ENCODE measurements at regions not wholly inside any gene's neighbourhood (a gene's known extent, or its start where the extent isn't known, plus 50 kb on each side); places are given as distances from the start of the nearest gene placed in this dataset.

DNA sequence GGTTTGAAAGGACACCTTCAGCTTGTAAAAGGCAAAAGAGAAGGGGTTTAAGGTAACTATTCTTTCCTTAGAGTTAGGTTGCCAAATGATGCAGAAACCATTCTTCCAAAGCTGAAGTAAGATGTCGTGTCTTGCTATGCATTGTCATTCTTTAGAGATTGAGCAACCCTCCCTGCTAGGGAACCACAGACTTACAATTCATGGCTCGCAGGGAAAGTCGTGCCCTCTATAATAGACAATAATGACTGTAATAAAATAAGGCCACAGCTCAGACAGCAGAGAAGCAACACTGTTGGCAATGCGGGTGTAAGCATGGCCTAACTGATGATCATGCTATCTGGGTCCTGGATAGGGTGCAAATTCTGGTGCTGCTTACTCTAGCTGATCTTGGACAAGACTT lies 129.6 kb upstream of the CDH13 start:
- Histone ChIP-seq H3K4me3 (ENCODE audit: control insufficient read depth in 1 of 7, extremely low read depth in 1 of 7, insufficient read depth in 4 of 7, low read depth in 2 of 7, low read length in 6 of 7) (no peak overlapping the region), H3K4me1 (ENCODE audit: control extremely low read depth in 1 of 4, control insufficient read depth in 4 of 4, insufficient read depth in 4 of 4, low read length in 3 of 4) (no peaks in the 10 kb centered on the region), H3K27me3 (replicated peaks in 2 of 5; ENCODE audit: control insufficient read depth in 4 of 5, insufficient read depth in 5 of 5, low read length in 4 of 5) (no peaks in the 10 kb centered on the region), H3K36me3 (ENCODE audit: control insufficient read depth in 4 of 4, insufficient read depth in 4 of 4, low read length in 3 of 4) (no peaks in the 10 kb centered on the region), H3K27ac (ENCODE audit: insufficient read depth in 1 of 2, low read depth in 1 of 2, low read length in 2 of 2, poor library complexity in 1 of 2, severe bottlenecking in 2 of 2) (no peak overlapping the region), H3K9me3 (ENCODE audit: control extremely low read depth in 1 of 5, control insufficient read depth in 4 of 5, insufficient read depth in 2 of 5, low read depth in 1 of 5, low read length in 4 of 5) (no peaks in the 10 kb centered on the region)
- 100% methylated on average over 2 of the region's 4 CpGs for WGBS (ENCODE audit: insufficient coverage)
- CTCF ChIA-PET: no interaction called here
- DNase-seq: no peak
- POLR2A ChIA-PET: no interaction called here

DNA sequence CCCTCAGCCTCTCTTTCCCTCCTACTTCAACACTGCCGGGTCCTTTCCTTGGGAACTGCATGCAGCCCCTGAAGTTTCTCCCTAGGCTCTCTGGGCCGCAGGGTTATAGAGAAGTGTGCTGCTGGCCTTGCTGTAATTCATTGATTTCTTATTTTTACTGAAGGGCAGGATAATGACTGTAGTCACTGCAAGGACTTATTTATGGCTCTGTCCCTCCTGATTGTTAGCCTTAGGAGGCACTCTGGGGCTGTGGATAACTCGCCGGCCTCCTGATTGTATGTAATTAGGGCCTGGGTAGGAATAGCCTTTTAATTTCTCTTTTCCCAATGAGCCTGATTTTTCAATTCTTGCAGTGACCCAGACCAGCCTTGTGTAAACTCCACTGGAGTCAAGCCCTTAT lies 138.3 kb upstream of the CDH13 start:
- no peaks in the 10 kb centered on the region for H3K36me3 ChIP-seq (ENCODE audit: control insufficient read depth in 4 of 4, insufficient read depth in 4 of 4, low read length in 3 of 4)
- ChIA-PET CTCF (interaction anchor here (0.6 kb wide), 1 partner anchor 730 kb away, joined by 3 read pairs; no protein-coding TSS in a partner anchor), POLR2A (interaction anchor here (0.6 kb wide), 1 partner anchor 34 kb away, joined by 3 read pairs; no protein-coding TSS in a partner anchor)
- peaks cover 0 to 3% (median 0%) of the 10 kb centered on the region in 5 experiments for H3K27me3 ChIP-seq (replicated peaks in 2 of 5; ENCODE audit: control insufficient read depth in 4 of 5, insufficient read depth in 5 of 5, low read length in 4 of 5)
- DNase-seq: no peak
- H3K4me1 ChIP-seq (ENCODE audit: control extremely low read depth in 1 of 4, control insufficient read depth in 4 of 4, insufficient read depth in 4 of 4, low read length in 3 of 4): no peaks in the 10 kb centered on the region
- H3K9me3 ChIP-seq (ENCODE audit: control extremely low read depth in 1 of 5, control insufficient read depth in 4 of 5, insufficient read depth in 2 of 5, low read depth in 1 of 5, low read length in 4 of 5): no peaks in the 10 kb centered on the region
- 100% methylated on average over 1 of the region's 4 CpGs for WGBS (ENCODE audit: insufficient coverage)
- no peak overlapping the region for H3K27ac ChIP-seq (ENCODE audit: insufficient read depth in 1 of 2, low read depth in 1 of 2, low read length in 2 of 2, poor library complexity in 1 of 2, severe bottlenecking in 2 of 2)
- no peak overlapping the region for H3K4me3 ChIP-seq (ENCODE audit: control insufficient read depth in 1 of 7, extremely low read depth in 1 of 7, insufficient read depth in 4 of 7, low read depth in 2 of 7, low read length in 6 of 7)

DNA sequence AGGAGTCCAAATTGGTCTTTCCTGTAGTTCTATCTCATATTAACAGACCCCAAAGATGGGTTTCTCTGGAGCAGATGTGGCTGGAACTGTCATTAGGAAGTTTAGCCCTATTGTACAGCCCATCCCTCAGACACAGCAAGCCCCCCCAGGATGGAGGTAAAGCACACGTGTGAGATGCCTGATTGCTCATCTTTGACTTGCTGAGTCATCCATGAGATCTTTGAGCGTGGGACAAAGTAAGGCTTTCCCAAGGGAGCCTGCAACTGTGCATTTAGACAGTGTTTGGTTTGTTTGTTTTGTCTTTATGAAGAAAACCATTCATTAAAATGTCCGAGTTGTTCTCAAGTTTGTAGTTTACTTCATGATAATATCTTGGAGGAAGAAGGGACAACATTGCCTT lies 145.3 kb upstream of the CDH13 start:
- Histone ChIP-seq H3K4me3 (ENCODE audit: control insufficient read depth in 1 of 7, extremely low read depth in 1 of 7, insufficient read depth in 4 of 7, low read depth in 2 of 7, low read length in 6 of 7) (no peak overlapping the region), H3K36me3 (ENCODE audit: control insufficient read depth in 4 of 4, insufficient read depth in 4 of 4, low read length in 3 of 4) (no peaks in the 10 kb centered on the region), H3K27ac (ENCODE audit: insufficient read depth in 1 of 2, low read depth in 1 of 2, low read length in 2 of 2, poor library complexity in 1 of 2, severe bottlenecking in 2 of 2) (no peak overlapping the region), H3K4me1 (ENCODE audit: control extremely low read depth in 1 of 4, control insufficient read depth in 4 of 4, insufficient read depth in 4 of 4, low read length in 3 of 4) (no peaks in the 10 kb centered on the region), H3K27me3 (replicated peaks in 2 of 5; ENCODE audit: control insufficient read depth in 4 of 5, insufficient read depth in 5 of 5, low read length in 4 of 5) (peaks cover 0 to 2% (median 0%) of the 10 kb centered on the region in 5 experiments), H3K9me3 (ENCODE audit: control extremely low read depth in 1 of 5, control insufficient read depth in 4 of 5, insufficient read depth in 2 of 5, low read depth in 1 of 5, low read length in 4 of 5) (no peaks in the 10 kb centered on the region)
- whole genome bisulfite sequencing (ENCODE audit: insufficient coverage): 92% methylated on average over 2 of the region's 3 CpGs
- ChIA-PET POLR2A (no interaction called here), CTCF (no interaction called here)
- no peak for DNase-seq

DNA sequence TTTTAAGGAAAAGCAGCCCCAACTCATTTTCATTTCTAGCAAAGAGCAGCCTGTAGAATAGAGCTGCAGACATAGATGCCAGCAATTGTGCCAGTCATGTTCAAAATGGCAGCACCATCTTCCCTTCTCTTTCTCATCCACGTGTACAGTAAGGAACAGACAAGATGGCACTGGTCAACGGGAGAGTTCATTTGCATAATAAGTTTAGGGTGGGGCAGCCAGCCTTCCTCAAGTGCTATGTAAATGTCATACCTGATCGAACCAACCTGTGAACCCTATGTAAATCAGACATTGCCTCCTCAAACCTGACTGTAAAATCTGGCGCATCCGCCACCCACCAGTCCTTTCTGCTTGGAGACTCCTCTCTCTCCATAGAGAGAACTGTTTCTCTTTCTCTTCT lies 150.0 kb upstream of the CDH13 start:
- Histone ChIP-seq H3K36me3 (ENCODE audit: control insufficient read depth in 4 of 4, insufficient read depth in 4 of 4, low read length in 3 of 4) (no peaks in the 10 kb centered on the region), H3K27me3 (replicated peaks in 2 of 5; ENCODE audit: control insufficient read depth in 4 of 5, insufficient read depth in 5 of 5, low read length in 4 of 5) (peaks cover 0 to 5% (median 0%) of the 10 kb centered on the region in 5 experiments), H3K27ac (ENCODE audit: insufficient read depth in 1 of 2, low read depth in 1 of 2, low read length in 2 of 2, poor library complexity in 1 of 2, severe bottlenecking in 2 of 2) (no peak overlapping the region), H3K4me3 (ENCODE audit: control insufficient read depth in 1 of 7, extremely low read depth in 1 of 7, insufficient read depth in 4 of 7, low read depth in 2 of 7, low read length in 6 of 7) (no peak overlapping the region), H3K4me1 (ENCODE audit: control extremely low read depth in 1 of 4, control insufficient read depth in 4 of 4, insufficient read depth in 4 of 4, low read length in 3 of 4) (no peaks in the 10 kb centered on the region), H3K9me3 (ENCODE audit: control extremely low read depth in 1 of 5, control insufficient read depth in 4 of 5, insufficient read depth in 2 of 5, low read depth in 1 of 5, low read length in 4 of 5) (peaks cover 0 to 3% (median 0%) of the 10 kb centered on the region in 5 experiments)
- DNase-seq: no peak
- ChIA-PET CTCF (no interaction called here), POLR2A (no interaction called here)
- whole genome bisulfite sequencing (ENCODE audit: insufficient coverage): 100% methylated on average over 4 of the region's 5 CpGs

DNA sequence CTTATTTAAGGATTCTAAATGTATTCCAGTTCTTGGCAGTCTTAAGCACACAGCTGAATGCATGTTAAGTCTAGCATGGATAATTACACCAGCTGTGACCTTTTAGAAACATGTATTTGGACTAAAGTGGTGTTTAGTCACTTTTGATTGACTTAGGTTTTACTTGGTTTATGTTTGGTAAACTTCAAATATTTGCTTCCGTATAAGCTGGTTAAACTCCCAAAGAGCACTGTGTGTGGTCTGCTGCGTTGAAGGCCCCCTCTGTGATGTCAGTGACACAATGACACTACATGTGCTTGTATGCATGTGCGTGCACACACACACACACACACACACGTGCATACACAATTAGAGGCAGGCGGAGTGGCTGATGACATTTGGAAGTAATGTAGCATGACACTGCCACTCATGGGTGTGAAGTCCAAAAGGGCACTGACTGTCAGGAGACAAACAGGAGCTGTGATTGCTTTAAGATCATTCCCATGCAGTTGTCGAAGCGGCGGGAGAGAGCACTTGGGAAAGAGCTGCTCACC lies 156.1 kb upstream of the CDH13 start:
- POLR2A ChIA-PET: no interaction called here
- no peak for DNase-seq
- peaks cover 0 to 3% (median 0%) of the 10 kb centered on the region in 5 experiments for H3K9me3 ChIP-seq (ENCODE audit: control extremely low read depth in 1 of 5, control insufficient read depth in 4 of 5, insufficient read depth in 2 of 5, low read depth in 1 of 5, low read length in 4 of 5)
- peaks cover 0 to 6% (median 2%) of the 10 kb centered on the region in 5 experiments for H3K27me3 ChIP-seq (replicated peaks in 2 of 5; ENCODE audit: control insufficient read depth in 4 of 5, insufficient read depth in 5 of 5, low read length in 4 of 5)
- no peak overlapping the region for H3K27ac ChIP-seq (ENCODE audit: insufficient read depth in 1 of 2, low read depth in 1 of 2, low read length in 2 of 2, poor library complexity in 1 of 2, severe bottlenecking in 2 of 2)
- CTCF ChIA-PET: no interaction called here
- no peak overlapping the region for H3K4me3 ChIP-seq (ENCODE audit: control insufficient read depth in 1 of 7, extremely low read depth in 1 of 7, insufficient read depth in 4 of 7, low read depth in 2 of 7, low read length in 6 of 7)
- 86% methylated on average over 3 of the region's 8 CpGs for WGBS (ENCODE audit: insufficient coverage)
- H3K36me3 ChIP-seq (ENCODE audit: control insufficient read depth in 4 of 4, insufficient read depth in 4 of 4, low read length in 3 of 4): no peaks in the 10 kb centered on the region
- no peaks in the 10 kb centered on the region for H3K4me1 ChIP-seq (ENCODE audit: control extremely low read depth in 1 of 4, control insufficient read depth in 4 of 4, insufficient read depth in 4 of 4, low read length in 3 of 4)

DNA sequence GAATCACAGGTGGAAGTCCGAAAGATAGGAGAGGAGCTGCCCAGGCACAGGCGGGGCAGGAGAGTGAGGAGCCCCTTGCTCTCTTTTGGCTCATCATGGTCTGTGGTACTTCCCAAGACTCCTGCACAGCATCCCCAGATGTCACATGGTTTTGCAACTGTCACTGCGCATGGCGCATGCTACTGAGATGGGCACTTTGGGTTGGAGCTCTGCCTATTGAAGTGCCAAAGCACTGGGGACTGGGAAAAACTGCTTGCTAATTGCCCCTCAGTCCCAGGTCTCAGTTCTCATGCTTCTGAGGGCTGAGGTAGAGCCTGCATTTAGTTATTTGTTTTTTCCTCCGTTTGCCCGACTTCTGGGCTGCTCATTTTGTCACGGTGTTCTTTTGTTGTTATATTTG lies 156.8 kb upstream of the CDH13 start:
- ChIA-PET CTCF (no interaction called here), POLR2A (no interaction called here)
- WGBS (ENCODE audit: insufficient coverage): 93% methylated on average over 4 of the region's 7 CpGs

DNA sequence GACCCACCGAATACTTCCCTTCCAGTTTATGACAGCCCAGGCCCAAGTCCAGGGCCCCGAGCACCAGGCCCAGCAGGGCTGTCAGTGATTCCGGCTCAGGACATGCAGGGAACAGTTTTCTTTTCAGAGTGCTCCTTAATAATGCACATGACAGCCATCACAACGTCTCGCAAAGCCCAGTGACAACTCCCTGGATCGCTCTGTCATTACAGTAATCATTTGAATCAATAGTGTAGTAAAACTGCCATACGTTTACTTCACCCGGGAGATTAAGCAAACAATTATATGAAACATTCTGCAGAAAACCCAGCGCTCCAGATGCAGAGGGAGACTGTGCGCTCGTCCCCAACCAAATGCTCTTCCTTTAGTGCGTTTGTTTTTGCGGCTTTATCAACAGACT lies 162.6 kb upstream of the CDH13 start:
- Histone ChIP-seq H3K27me3 (replicated peaks in 2 of 5; ENCODE audit: control insufficient read depth in 4 of 5, insufficient read depth in 5 of 5, low read length in 4 of 5) (peaks cover 0 to 6% (median 0%) of the 10 kb centered on the region in 5 experiments), H3K36me3 (ENCODE audit: control insufficient read depth in 4 of 4, insufficient read depth in 4 of 4, low read length in 3 of 4) (no peaks in the 10 kb centered on the region), H3K9me3 (ENCODE audit: control extremely low read depth in 1 of 5, control insufficient read depth in 4 of 5, insufficient read depth in 2 of 5, low read depth in 1 of 5, low read length in 4 of 5) (no peaks in the 10 kb centered on the region), H3K4me3 (ENCODE audit: control insufficient read depth in 1 of 7, extremely low read depth in 1 of 7, insufficient read depth in 4 of 7, low read depth in 2 of 7, low read length in 6 of 7) (no peak overlapping the region), H3K27ac (ENCODE audit: insufficient read depth in 1 of 2, low read depth in 1 of 2, low read length in 2 of 2, poor library complexity in 1 of 2, severe bottlenecking in 2 of 2) (no peak overlapping the region), H3K4me1 (ENCODE audit: control extremely low read depth in 1 of 4, control insufficient read depth in 4 of 4, insufficient read depth in 4 of 4, low read length in 3 of 4) (no peaks in the 10 kb centered on the region)
- ChIA-PET POLR2A (no interaction called here), CTCF (no interaction called here)
- no peak for DNase-seq
- WGBS (ENCODE audit: insufficient coverage): 84% methylated on average over 13 of the region's 13 CpGs

More for the DNA sequence above, 156.8 kb upstream of the CDH13 start:
- Histone ChIP-seq H3K4me3 (ENCODE audit: control insufficient read depth in 1 of 7, extremely low read depth in 1 of 7, insufficient read depth in 4 of 7, low read depth in 2 of 7, low read length in 6 of 7) (no peak overlapping the region), H3K27ac (ENCODE audit: insufficient read depth in 1 of 2, low read depth in 1 of 2, low read length in 2 of 2, poor library complexity in 1 of 2, severe bottlenecking in 2 of 2) (no peak overlapping the region), H3K27me3 (replicated peaks in 2 of 5; ENCODE audit: control insufficient read depth in 4 of 5, insufficient read depth in 5 of 5, low read length in 4 of 5) (peaks cover 0 to 5% (median 2%) of the 10 kb centered on the region in 5 experiments), H3K9me3 (ENCODE audit: control extremely low read depth in 1 of 5, control insufficient read depth in 4 of 5, insufficient read depth in 2 of 5, low read depth in 1 of 5, low read length in 4 of 5) (peaks cover 0 to 3% (median 0%) of the 10 kb centered on the region in 5 experiments), H3K4me1 (ENCODE audit: control extremely low read depth in 1 of 4, control insufficient read depth in 4 of 4, insufficient read depth in 4 of 4, low read length in 3 of 4) (no peaks in the 10 kb centered on the region), H3K36me3 (ENCODE audit: control insufficient read depth in 4 of 4, insufficient read depth in 4 of 4, low read length in 3 of 4) (no peaks in the 10 kb centered on the region)
- DNase-seq: no peak
